Testis (tissue), 2 donors: ENCODE measurements at regions not wholly inside any gene's neighbourhood (a gene's known extent, or its start where the extent isn't known, plus 50 kb on each side); places are given as distances from the start of the nearest gene placed in this dataset.

Experiments
- CTCF ChIP-seq, 3 experiments: fragments of 450-650 bp in 2 of 3; fragments of 200-600 bp in 1 of 3; sonication (generic) in 1 of 3; IDR thresholded peaks; one replicate each; pipeline ENCODE4 v1.5.1; 2016 to 2019; ENCODE audit warnings: antibody characterized with exemption in 3 of 3, mild to moderate bottlenecking in 2 of 3, moderate library complexity in 1 of 3
- POLR2A ChIP-seq: fragments of 450-650 bp; IDR thresholded peaks from one replicate; pipeline ENCODE4 v1.6.1; 2017; ENCODE audit warnings: antibody characterized with exemption, mild to moderate bottlenecking, moderate library complexity

DNA sequence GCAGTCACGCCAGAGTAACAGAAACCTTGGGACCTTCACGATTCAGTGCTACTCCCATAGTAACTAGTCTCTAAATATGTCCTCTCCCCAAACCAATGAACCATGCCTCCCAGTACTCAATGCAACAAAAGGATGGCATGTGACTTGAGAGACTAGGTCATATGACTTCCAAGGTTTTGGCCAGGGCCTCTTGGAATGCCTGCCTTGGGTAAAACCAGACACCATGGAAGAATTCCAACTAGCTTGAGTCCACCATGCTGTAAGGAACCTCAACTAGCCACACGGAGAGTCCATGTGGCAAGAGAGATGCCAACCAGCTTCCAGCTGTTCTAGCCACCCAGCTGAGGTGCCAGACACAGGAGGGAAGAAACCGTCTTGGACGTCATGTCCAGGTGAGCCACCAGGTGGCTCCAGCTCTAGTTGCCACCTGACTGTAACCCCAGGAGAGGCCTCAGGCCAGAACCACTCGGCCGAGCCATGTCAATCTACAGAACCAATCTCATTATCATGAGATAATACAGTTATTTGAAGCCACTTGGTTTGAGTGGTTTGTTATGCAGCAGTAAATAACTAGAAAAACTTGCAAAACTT lies 115.0 kb downstream of the SYF2 start:
- TF ChIP-seq CTCF (IDR thresholded peaks at IDR 0.05) (peak in 1 of 3 experiments; percentile 14), POLR2A (no peak)
